GM12878 (cell line): ENCODE measurements at regions not wholly inside any gene's neighbourhood (a gene's known extent, or its start where the extent isn't known, plus 50 kb on each side); places are given as distances from the start of the nearest gene placed in this dataset.

Source experiments
- CTCF ChIP-seq, 3 experiments: IDR thresholded peaks in 2 of 3; conservative IDR thresholded peaks in 1 of 3; 2 replicates each; pipeline ENCODE4 v1.5.1; 2011; ENCODE audit warnings: low read depth in 3 of 3, low read length in 3 of 3, mild to moderate bottlenecking in 3 of 3, control low read depth in 2 of 3, moderate library complexity in 2 of 3, inconsistent platforms in 1 of 3, mixed read lengths in 1 of 3; ENCODE audit not compliant: control insufficient read depth in 2 of 3, insufficient read depth in 1 of 3; ENCODE audit errors: extremely low read depth in 1 of 3
- DPF2 ChIP-seq: fragments of 450-650 bp; IDR thresholded peaks from 2 replicates; pipeline ENCODE4 v1.6.1; 2017; ENCODE audit warnings: mild to moderate bottlenecking
- EZH2 ChIP-seq: IDR thresholded peaks from 2 replicates; pipeline ENCODE4 v1.6.1; 2012; ENCODE audit warnings: low read depth, mild to moderate bottlenecking, control low read depth, inconsistent platforms, low read length, borderline replicate concordance; ENCODE audit not compliant: control insufficient read depth
- HDGF ChIP-seq: fragments of 450-650 bp; IDR thresholded peaks from 2 replicates; pipeline ENCODE4 v1.6.1; 2016; ENCODE audit warnings: antibody characterized with exemption
- POLR2AphosphoS2 ChIP-seq: IDR thresholded peaks from 2 replicates; pipeline ENCODE4 v1.6.1; 2011; ENCODE audit warnings: low read depth, mild to moderate bottlenecking, low read length, improper control_type of control experiment, moderate library complexity

- TF ChIP-seq CTCF (IDR thresholded peaks at IDR 0.05 in 2 of 3, conservative IDR thresholded peaks at IDR 0.05 in 1 of 3; ENCODE audit: control insufficient read depth in 2 of 3, extremely low read depth in 1 of 3, insufficient read depth in 1 of 3, low read depth in 3 of 3, low read length in 3 of 3) (no peak), POLR2AphosphoS2 (no peak), DPF2 (no peak), EZH2 (no peak), HDGF (no peak)
Observed at GRCh38 chr1:113013823-113014222, 57.8 kb upstream of the SLC16A1 start.
